Glutamatergic neuron (in vitro differentiated cells): ENCODE measurements at regions not wholly inside any gene's neighbourhood (a gene's known extent, or its start where the extent isn't known, plus 50 kb on each side); places are given as distances from the start of the nearest gene placed in this dataset.

ENCODE experiments used
- DNase-seq: peaks from one replicate; pipeline ENCODE4 v3.0.0; 2022
- H3K27ac Mint-ChIP-seq: one replicate; pipeline ENCODE4 v1.8.0; 2020; ENCODE audit warnings: mild to moderate bottlenecking, mixed read lengths, inconsistent platforms; ENCODE audit not compliant: unreplicated experiment
- H3K27me3 Mint-ChIP-seq: one replicate; pipeline ENCODE4 v1.8.0; 2020; ENCODE audit warnings: mild to moderate bottlenecking, moderate library complexity, mixed read lengths, inconsistent platforms; ENCODE audit not compliant: unreplicated experiment
- H3K36me3 Mint-ChIP-seq: one replicate; pipeline ENCODE4 v1.8.0; 2020; ENCODE audit warnings: mild to moderate bottlenecking, mixed read lengths, inconsistent platforms; ENCODE audit not compliant: unreplicated experiment
- H3K4me1 Mint-ChIP-seq: one replicate; pipeline ENCODE4 v1.8.0; 2020; ENCODE audit warnings: mild to moderate bottlenecking, low read depth, mixed read lengths, inconsistent platforms; ENCODE audit not compliant: unreplicated experiment
- H3K4me3 Mint-ChIP-seq: one replicate; pipeline ENCODE4 v1.8.0; 2020; ENCODE audit warnings: mild to moderate bottlenecking, mixed read lengths, inconsistent platforms; ENCODE audit not compliant: unreplicated experiment
- H3K9me3 Mint-ChIP-seq: one replicate; pipeline ENCODE4 v1.8.0; 2020; ENCODE audit warnings: mild to moderate bottlenecking, moderate library complexity, mixed read lengths, inconsistent platforms; ENCODE audit not compliant: unreplicated experiment
- CTCF ChIP-seq: fragments of 200-600 bp; sonication (generic); IDR thresholded peaks from one replicate; pipeline ENCODE4 v1.5.0; 2021; ENCODE audit not compliant: partially characterized antibody, unreplicated experiment

DNA sequence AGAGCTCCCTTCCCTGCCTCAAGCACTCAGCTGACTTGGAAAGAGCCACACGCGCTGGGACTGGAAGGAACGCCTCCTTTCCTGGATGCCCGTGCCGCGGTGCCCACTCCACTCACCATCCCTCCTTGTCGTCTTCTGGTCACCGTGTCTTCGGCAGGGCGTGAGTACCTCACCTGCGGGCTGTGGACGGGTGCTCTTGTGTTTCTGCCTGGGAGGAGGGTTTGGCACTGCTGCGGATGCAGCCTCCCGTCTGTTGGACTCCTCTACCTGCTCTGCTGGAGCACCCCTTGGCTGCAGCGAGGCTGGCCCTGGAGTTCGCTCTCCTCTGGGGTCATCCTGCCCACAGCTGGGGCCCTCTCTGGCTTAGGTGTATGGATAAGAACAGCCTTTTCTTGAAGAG is 612.7 kb downstream of the BRD1 start:
- Mint-ChIP-seq H3K27me3 (peaks cover 1% of the 10 kb centered on the region), H3K36me3 (peaks cover 19% of the 10 kb centered on the region), H3K27ac (no peak overlapping the region), H3K9me3 (peaks cover 20% of the 10 kb centered on the region), H3K4me1 (no peaks in the 10 kb centered on the region), H3K4me3 (no peak overlapping the region)
- no peak for DNase-seq
- TF ChIP-seq CTCF: no peak

- DNase-seq: no peak
Measured at GRCh38 chr22:49213731-49214352, 613.8 kb downstream of the BRD1 start.

GRCh38 chr22:49212466-49212865 is 615.2 kb downstream of the BRD1 start:
- TF ChIP-seq CTCF: no peak
- H3K4me3 Mint-ChIP-seq: no peak overlapping the region
- H3K27me3 Mint-ChIP-seq: peaks cover 9% of the 10 kb centered on the region
- peaks cover 23% of the 10 kb centered on the region for H3K9me3 Mint-ChIP-seq
- no peak overlapping the region for H3K27ac Mint-ChIP-seq
- H3K36me3 Mint-ChIP-seq: peaks cover 23% of the 10 kb centered on the region
- H3K4me1 Mint-ChIP-seq: no peaks in the 10 kb centered on the region
- no peak for DNase-seq

More at GRCh38 chr22:49213731-49214352, 613.8 kb downstream of the BRD1 start:
- Mint-ChIP-seq H3K4me1 (no peaks in the 10 kb centered on the region), H3K9me3 (peaks cover 20% of the 10 kb centered on the region), H3K36me3 (peaks cover 29% of the 10 kb centered on the region), H3K4me3 (no peak overlapping the region), H3K27me3 (peaks cover 5% of the 10 kb centered on the region), H3K27ac (no peak overlapping the region)
- no peak for TF ChIP-seq CTCF

DNA sequence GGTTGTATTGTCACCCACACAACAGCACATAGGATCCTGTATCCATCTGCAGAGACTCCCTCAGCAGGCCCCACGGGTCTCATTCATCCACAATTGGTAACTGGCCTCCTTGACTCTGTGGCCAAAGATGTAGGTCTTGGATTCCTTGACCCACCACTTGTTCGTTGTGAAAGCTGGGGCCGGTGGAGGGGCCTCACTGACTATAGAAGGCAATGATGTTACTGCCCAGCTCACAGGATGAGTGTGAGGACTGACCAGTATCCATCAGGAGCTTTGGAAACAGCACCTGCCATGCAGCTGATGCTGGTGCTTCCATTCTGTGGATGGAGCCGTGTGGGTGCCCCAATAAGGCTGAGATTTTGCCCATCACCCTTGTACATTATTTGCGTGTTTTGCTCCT is 615.7 kb downstream of the BRD1 start:
- peaks cover 20% of the 10 kb centered on the region for H3K9me3 Mint-ChIP-seq
- H3K4me1 Mint-ChIP-seq: no peaks in the 10 kb centered on the region
- H3K4me3 Mint-ChIP-seq: no peak overlapping the region
- no peak for DNase-seq
- H3K36me3 Mint-ChIP-seq: peaks cover 23% of the 10 kb centered on the region
- peaks cover 9% of the 10 kb centered on the region for H3K27me3 Mint-ChIP-seq
- H3K27ac Mint-ChIP-seq: no peak overlapping the region
- no peak for TF ChIP-seq CTCF

- no peak for DNase-seq
- no peak overlapping the region for H3K4me3 Mint-ChIP-seq
- peaks cover 29% of the 10 kb centered on the region for H3K36me3 Mint-ChIP-seq
- peaks cover 9% of the 10 kb centered on the region for H3K27me3 Mint-ChIP-seq
- no peak overlapping the region for H3K27ac Mint-ChIP-seq
- peaks cover 25% of the 10 kb centered on the region for H3K9me3 Mint-ChIP-seq
- H3K4me1 Mint-ChIP-seq: no peaks in the 10 kb centered on the region
- TF ChIP-seq CTCF: no peak
Measured at GRCh38 chr22:49211176-49211575, 616.5 kb downstream of the BRD1 start.
